RWPE2 (cell line): ENCODE measurements at regions not wholly inside any gene's neighbourhood (a gene's known extent, or its start where the extent isn't known, plus 50 kb on each side); places are given as distances from the start of the nearest gene placed in this dataset.

Experiments used
- ATAC-seq: fragments of 200-7000 bp; cut with Tn5 transposase; 3 replicates; pipeline ENCODE4 v1.9.1; 2021; ENCODE audit warnings: low read depth
- DNase-seq: peaks from one replicate; pipeline ENCODE4 v3.0.0-alpha.2; 2020; ENCODE audit warnings: low spot score
- H3K27ac ChIP-seq: fragments of 450-650 bp; 2 replicates; pipeline ENCODE4 v1.5.1; 2017; ENCODE audit warnings: mild to moderate bottlenecking; ENCODE audit not compliant: poor library complexity, severe bottlenecking
- H3K27me3 ChIP-seq: fragments of 250-450 bp; sonication (Bioruptor Pico); 2 replicates; pipeline ENCODE4 v1.5.1; 2021; ENCODE audit warnings: mild to moderate bottlenecking, moderate library complexity; ENCODE audit not compliant: insufficient read depth, poor library complexity, severe bottlenecking
- H3K36me3 ChIP-seq: fragments of 250-450 bp; sonication (Bioruptor Pico); 2 replicates; pipeline ENCODE4 v1.5.1; 2020; ENCODE audit warnings: low read depth, mild to moderate bottlenecking, moderate library complexity
- H3K4me1 ChIP-seq: fragments of 250-450 bp; sonication (Bioruptor Pico); 2 replicates; pipeline ENCODE4 v1.5.1; 2021; ENCODE audit warnings: mild to moderate bottlenecking, moderate library complexity; ENCODE audit not compliant: insufficient read depth, poor library complexity, severe bottlenecking
- H3K4me3 ChIP-seq: fragments of 250-450 bp; sonication (Bioruptor Pico); 2 replicates; pipeline ENCODE4 v1.5.1; 2021; ENCODE audit warnings: mild to moderate bottlenecking, moderate library complexity; ENCODE audit not compliant: severe bottlenecking
- H3K9me3 ChIP-seq: fragments of 250-450 bp; sonication (Bioruptor Pico); 2 replicates; pipeline ENCODE4 v1.5.1; 2021; ENCODE audit warnings: mild to moderate bottlenecking, moderate library complexity; ENCODE audit not compliant: severe bottlenecking
- TF ChIP-seq, protein P1 (sequence below): fragments of 450-650 bp; IDR thresholded peaks from one replicate; pipeline ENCODE4 v1.5.1; 2017; ENCODE audit warnings: mild to moderate bottlenecking, moderate library complexity; ENCODE audit not compliant: poor library complexity, severe bottlenecking

DNA sequence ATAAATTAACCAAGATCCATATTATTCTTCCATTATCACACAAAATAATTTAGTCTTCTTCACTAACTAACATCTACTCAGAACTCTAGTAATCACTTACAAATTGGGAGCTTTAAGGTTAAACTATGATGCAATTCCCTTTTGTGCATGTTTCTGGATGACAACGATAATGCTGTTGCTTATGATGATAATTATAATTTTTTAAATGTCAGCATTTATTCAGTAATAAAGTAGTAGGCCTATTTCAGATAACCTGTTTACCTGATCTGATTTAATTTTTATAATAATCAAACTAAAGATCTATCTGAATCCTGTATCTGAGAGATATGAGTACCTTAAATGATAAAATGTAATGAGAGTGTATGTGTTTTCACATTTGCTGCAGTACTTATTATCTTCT lies 507.8 kb upstream of the GRID2 start:
- Histone ChIP-seq H3K4me3 (no peak overlapping the region), H3K4me1 (no peaks in the 10 kb centered on the region), H3K9me3 (no peaks in the 10 kb centered on the region), H3K27me3 (no peaks in the 10 kb centered on the region), H3K27ac (no peak overlapping the region), H3K36me3 (no peaks in the 10 kb centered on the region)
- TF ChIP-seq, protein P1, sequence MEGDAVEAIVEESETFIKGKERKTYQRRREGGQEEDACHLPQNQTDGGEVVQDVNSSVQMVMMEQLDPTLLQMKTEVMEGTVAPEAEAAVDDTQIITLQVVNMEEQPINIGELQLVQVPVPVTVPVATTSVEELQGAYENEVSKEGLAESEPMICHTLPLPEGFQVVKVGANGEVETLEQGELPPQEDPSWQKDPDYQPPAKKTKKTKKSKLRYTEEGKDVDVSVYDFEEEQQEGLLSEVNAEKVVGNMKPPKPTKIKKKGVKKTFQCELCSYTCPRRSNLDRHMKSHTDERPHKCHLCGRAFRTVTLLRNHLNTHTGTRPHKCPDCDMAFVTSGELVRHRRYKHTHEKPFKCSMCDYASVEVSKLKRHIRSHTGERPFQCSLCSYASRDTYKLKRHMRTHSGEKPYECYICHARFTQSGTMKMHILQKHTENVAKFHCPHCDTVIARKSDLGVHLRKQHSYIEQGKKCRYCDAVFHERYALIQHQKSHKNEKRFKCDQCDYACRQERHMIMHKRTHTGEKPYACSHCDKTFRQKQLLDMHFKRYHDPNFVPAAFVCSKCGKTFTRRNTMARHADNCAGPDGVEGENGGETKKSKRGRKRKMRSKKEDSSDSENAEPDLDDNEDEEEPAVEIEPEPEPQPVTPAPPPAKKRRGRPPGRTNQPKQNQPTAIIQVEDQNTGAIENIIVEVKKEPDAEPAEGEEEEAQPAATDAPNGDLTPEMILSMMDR = no peak
- DNase-seq = no peak
- ATAC-seq = no peak

GRCh38 chr4:91812319-91812718 lies 491.4 kb upstream of the GRID2 start:
- Histone ChIP-seq H3K27ac (no peak overlapping the region), H3K36me3 (no peaks in the 10 kb centered on the region), H3K27me3 (no peaks in the 10 kb centered on the region), H3K9me3 (no peaks in the 10 kb centered on the region), H3K4me3 (no peak overlapping the region), H3K4me1 (no peaks in the 10 kb centered on the region)
- no peak for ATAC-seq
- TF ChIP-seq, protein P1 = no peak
- DNase-seq = no peak

DNA sequence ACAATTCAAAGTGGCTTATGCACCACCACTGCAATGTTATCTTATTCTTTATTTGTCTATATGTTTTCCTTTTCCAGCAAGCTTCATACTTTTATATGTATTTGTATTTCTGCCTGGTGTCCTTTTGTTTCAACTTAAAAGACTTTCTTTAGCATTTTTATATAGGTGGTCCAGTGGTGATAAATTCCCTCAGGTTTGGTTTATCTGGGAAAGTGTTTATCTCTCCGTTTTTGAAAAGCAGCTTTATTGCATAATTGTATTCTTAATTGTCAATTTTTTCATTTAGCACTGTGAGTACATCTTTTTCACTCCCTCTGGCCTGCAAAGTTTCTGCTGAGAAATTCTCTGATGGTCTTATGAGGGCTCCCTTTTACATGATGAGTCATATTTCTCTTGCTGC lies 479.0 kb upstream of the GRID2 start:
- no peak overlapping the region for H3K27ac ChIP-seq
- H3K4me1 ChIP-seq = peaks cover 10% of the 10 kb centered on the region
- DNase-seq (no peak), ATAC-seq (no peak)
- TF ChIP-seq, protein P1 = no peak
- no peaks in the 10 kb centered on the region for H3K27me3 ChIP-seq
- no peaks in the 10 kb centered on the region for H3K36me3 ChIP-seq
- H3K4me3 ChIP-seq = no peak overlapping the region
- H3K9me3 ChIP-seq = peaks cover 18% of the 10 kb centered on the region

GRCh38 chr4:91826186-91826585 lies 477.6 kb upstream of the GRID2 start:
- Histone ChIP-seq H3K27me3 (no peaks in the 10 kb centered on the region), H3K4me1 (peaks cover 10% of the 10 kb centered on the region), H3K27ac (peak overlapping the region; percentile 79), H3K36me3 (no peaks in the 10 kb centered on the region), H3K9me3 (peaks cover 18% of the 10 kb centered on the region), H3K4me3 (no peak overlapping the region)
- TF ChIP-seq, protein P1 = no peak
- DNase-seq (no peak), ATAC-seq (peak; percentile 99)

DNA sequence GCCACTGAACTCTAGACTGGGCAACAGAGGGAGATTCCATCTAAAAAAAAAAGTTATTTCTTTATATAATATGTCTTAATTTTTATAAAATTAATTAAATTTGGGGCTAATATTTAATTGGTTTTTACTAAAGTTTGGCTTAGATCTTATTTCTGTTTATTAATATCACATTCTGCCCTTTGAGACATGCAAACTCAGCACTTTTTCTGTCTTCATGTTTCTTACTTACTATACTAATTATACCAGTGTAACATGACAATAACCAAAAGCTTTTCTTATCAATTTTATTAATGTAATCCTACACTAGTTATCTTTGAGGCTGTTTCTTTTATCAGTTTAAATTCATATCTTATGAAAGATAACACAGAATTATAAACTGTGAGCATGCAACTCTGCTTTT lies 475.9 kb upstream of the GRID2 start:
- TF ChIP-seq, protein P1 = no peak
- DNase-seq (no peak), ATAC-seq (no peak)
- Histone ChIP-seq H3K4me1 (peaks cover 10% of the 10 kb centered on the region), H3K27ac (no peak overlapping the region), H3K4me3 (no peak overlapping the region), H3K9me3 (peaks cover 27% of the 10 kb centered on the region), H3K36me3 (no peaks in the 10 kb centered on the region), H3K27me3 (no peaks in the 10 kb centered on the region)
